NCI-H128 (cell line): ENCODE measurements at regions not wholly inside any gene's neighbourhood (a gene's known extent, or its start where the extent isn't known, plus 50 kb on each side); places are given as distances from the start of the nearest gene placed in this dataset.
"Not testable (repeated sequence)": the region's sequence is repeated elsewhere in the genome, so short reads cannot be mapped to it uniquely, and the experiment has no call there.

Experiments used
- DNase-seq: peaks from one replicate; lab custom pipeline; 2025; ENCODE audit not compliant: unreplicated experiment; lab: John Stamatoyannopoulos, UW

GRCh38 chr22:27109406-27109805 is 452.0 kb downstream of the MIAT start:
- DNase-seq = not testable (repeated sequence)

- DNase-seq = no peak
Measured at GRCh38 chr22:27110665-27111451, 453.5 kb downstream of the MIAT start.

GRCh38 chr22:27111796-27112672 is 454.6 kb downstream of the MIAT start:
- no peak for DNase-seq

GRCh38 chr22:27113211-27113635 is 455.8 kb downstream of the MIAT start:
- DNase-seq = no peak

GRCh38 chr22:27113641-27114040 is 456.3 kb downstream of the MIAT start:
- DNase-seq = no peak

GRCh38 chr22:27114186-27114585 is 456.8 kb downstream of the MIAT start:
- no peak for DNase-seq

GRCh38 chr22:27115410-27115809 is 458.0 kb downstream of the MIAT start:
- DNase-seq = no peak

- no peak for DNase-seq
Measured at GRCh38 chr22:27115816-27116256, 458.4 kb downstream of the MIAT start.

GRCh38 chr22:27116312-27117086 is 459.1 kb downstream of the MIAT start:
- no peak for DNase-seq

GRCh38 chr22:27120036-27120435 is 462.6 kb downstream of the MIAT start:
- DNase-seq = no peak

- no peak for DNase-seq
Measured at GRCh38 chr22:27122574-27122973, 465.2 kb downstream of the MIAT start.

- DNase-seq = no peak
Measured at GRCh38 chr22:27123880-27124279, 466.5 kb downstream of the MIAT start.

GRCh38 chr22:27124351-27124966 is 467.1 kb downstream of the MIAT start:
- no peak for DNase-seq

GRCh38 chr22:27125539-27125938 is 468.2 kb downstream of the MIAT start:
- DNase-seq = no peak

- DNase-seq = no peak
Measured at GRCh38 chr22:27127911-27128310, 470.5 kb downstream of the MIAT start.

- DNase-seq = no peak
Measured at GRCh38 chr22:27128461-27129085, 471.2 kb downstream of the MIAT start.

- DNase-seq = no peak
Measured at GRCh38 chr22:27129266-27129665, 471.9 kb downstream of the MIAT start.

- DNase-seq = no peak
Measured at GRCh38 chr22:27130906-27131305, 473.5 kb downstream of the MIAT start.

- no peak for DNase-seq
Measured at GRCh38 chr22:27131346-27131745, 474.0 kb downstream of the MIAT start.

GRCh38 chr22:27132400-27132799 is 475.0 kb downstream of the MIAT start:
- no peak for DNase-seq
